ENCODE measurements at regions not wholly inside any gene's neighbourhood (a gene's known extent, or its start where the extent isn't known, plus 50 kb on each side); places are given as distances from the start of the nearest gene placed in this dataset.

DNA sequence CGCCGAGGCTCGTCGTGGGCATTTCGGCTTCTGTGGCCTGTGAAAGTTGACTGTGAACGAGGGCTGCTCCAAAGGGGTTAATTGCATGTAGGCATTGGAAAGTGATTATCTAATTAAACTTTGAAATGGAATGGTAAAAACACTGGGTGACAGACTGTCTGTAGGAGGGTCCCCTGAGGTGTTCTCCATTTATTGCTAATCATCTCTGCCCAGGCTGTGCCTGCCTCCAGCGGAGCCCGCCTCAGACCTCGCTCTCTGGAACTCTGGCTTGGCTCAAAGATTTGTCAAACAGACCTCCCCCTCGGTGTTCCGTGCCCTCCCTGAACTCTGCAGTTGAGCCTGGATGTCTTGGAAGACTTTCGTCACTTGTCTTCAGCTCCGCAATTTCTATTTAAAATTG lies 50.2 kb upstream of the VRK1 start:
- peaks cover 13% of the 10 kb centered on the region for H3K27me3 ChIP-seq (ENCODE audit: insufficient read depth, low read length)
- Mint-ChIP-seq H3K36me3 (ENCODE audit: low read depth, unreplicated experiment) (no peaks in the 10 kb centered on the region), H3K9me3 (ENCODE audit: unreplicated experiment) (peaks cover 6% of the 10 kb centered on the region), H3K4me1 (ENCODE audit: low read depth, unreplicated experiment) (no peaks in the 10 kb centered on the region), H3K27ac (ENCODE audit: unreplicated experiment) (peak overlapping the region; percentile 62), H3K4me3 (ENCODE audit: unreplicated experiment) (no peak overlapping the region), H3K27me3 (ENCODE audit: low read depth, unreplicated experiment) (peaks cover 28% of the 10 kb centered on the region)
- no peaks in the 10 kb centered on the region for H3K36me3 ChIP-seq (ENCODE audit: insufficient read depth, low read length)
- no peak overlapping the region for H2AFZ ChIP-seq (ENCODE audit: low read depth, low read length)
- H3K27ac ChIP-seq (ENCODE audit: low read depth, low read length), result no peak overlapping the region
- H4K20me1 ChIP-seq (ENCODE audit: insufficient read depth, low read length), result no peaks in the 10 kb centered on the region
- no peak overlapping the region for H3K4me2 ChIP-seq (ENCODE audit: low read length)
- H3K9ac ChIP-seq (ENCODE audit: low read length), result no peak overlapping the region
- H3K4me1 ChIP-seq (ENCODE audit: insufficient read depth, low read length), result no peaks in the 10 kb centered on the region
- no peaks in the 10 kb centered on the region for H3K9me3 ChIP-seq (ENCODE audit: insufficient read depth, low read depth, low read length)
- no peaks in the 10 kb centered on the region for H3K79me2 ChIP-seq (ENCODE audit: insufficient read depth, low read length)
- no peak overlapping the region for H3K4me3 ChIP-seq (ENCODE audit: insufficient read depth, low read depth, low read length)
- TF ChIP-seq, protein P1, sequence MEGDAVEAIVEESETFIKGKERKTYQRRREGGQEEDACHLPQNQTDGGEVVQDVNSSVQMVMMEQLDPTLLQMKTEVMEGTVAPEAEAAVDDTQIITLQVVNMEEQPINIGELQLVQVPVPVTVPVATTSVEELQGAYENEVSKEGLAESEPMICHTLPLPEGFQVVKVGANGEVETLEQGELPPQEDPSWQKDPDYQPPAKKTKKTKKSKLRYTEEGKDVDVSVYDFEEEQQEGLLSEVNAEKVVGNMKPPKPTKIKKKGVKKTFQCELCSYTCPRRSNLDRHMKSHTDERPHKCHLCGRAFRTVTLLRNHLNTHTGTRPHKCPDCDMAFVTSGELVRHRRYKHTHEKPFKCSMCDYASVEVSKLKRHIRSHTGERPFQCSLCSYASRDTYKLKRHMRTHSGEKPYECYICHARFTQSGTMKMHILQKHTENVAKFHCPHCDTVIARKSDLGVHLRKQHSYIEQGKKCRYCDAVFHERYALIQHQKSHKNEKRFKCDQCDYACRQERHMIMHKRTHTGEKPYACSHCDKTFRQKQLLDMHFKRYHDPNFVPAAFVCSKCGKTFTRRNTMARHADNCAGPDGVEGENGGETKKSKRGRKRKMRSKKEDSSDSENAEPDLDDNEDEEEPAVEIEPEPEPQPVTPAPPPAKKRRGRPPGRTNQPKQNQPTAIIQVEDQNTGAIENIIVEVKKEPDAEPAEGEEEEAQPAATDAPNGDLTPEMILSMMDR (IDR thresholded peaks at IDR 0.05; ENCODE audit: insufficient read depth, low read depth, low read length), result no peak
- no peak for TF ChIP-seq EZH2 (IDR thresholded peaks at IDR 0.05; ENCODE audit: insufficient read depth, low read length)
- FAIRE-seq (no peak), DNase-seq (ENCODE audit: low read depth) (no peak)

Data from astrocyte (in vitro differentiated cells and primary cell).